Thyroid gland (tissue), 4 donors: ENCODE measurements at regions not wholly inside any gene's neighbourhood (a gene's known extent, or its start where the extent isn't known, plus 50 kb on each side); places are given as distances from the start of the nearest gene placed in this dataset.

Source experiments
- DNase-seq, 2 donors: peaks; one replicate each; pipeline ENCODE4 v3.0.0-alpha.2; 2019
- H3K27ac ChIP-seq, 3 donors: fragments of 200-600 bp; sonication (generic); 1 replicate in 2 of 3; 2 replicates in 1 of 3; pipeline ENCODE4 v1.5.1; 2016 to 2019; ENCODE audit warnings: mild to moderate bottlenecking in 1 of 3, moderate library complexity in 1 of 3
- H3K27me3 ChIP-seq: fragments of 200-600 bp; sonication (generic); one replicate; pipeline ENCODE4 v1.5.1; 2019
- H3K36me3 ChIP-seq, 2 donors: fragments of 200-600 bp; sonication (generic); one replicate each; pipeline ENCODE4 v1.5.1; 2016 to 2019
- H3K4me1 ChIP-seq, 2 donors: fragments of 200-600 bp; sonication (generic); one replicate each; pipeline ENCODE4 v1.5.1; 2017 to 2019
- H3K4me3 ChIP-seq, 3 donors: fragments of 200-600 bp; sonication (generic); replicated peaks in 1 of 3; 1 replicate in 2 of 3; 2 replicates in 1 of 3; pipeline ENCODE4 v1.5.1; 2016; ENCODE audit warnings: mild to moderate bottlenecking in 1 of 3
- H3K9me3 ChIP-seq: fragments of 200-600 bp; sonication (generic); one replicate; pipeline ENCODE4 v1.5.1; 2017
- POLR2A ChIP-seq, 2 donors: fragments of 450-650 bp; IDR thresholded peaks; one replicate each; pipeline ENCODE4 v1.6.1; 2017; ENCODE audit warnings: antibody characterized with exemption in 2 of 2, mild to moderate bottlenecking in 2 of 2, moderate library complexity in 1 of 2
- WGBS, 2 donors: methylation state at CpG; one replicate each; pipeline ENCODE4 v1.1.5; 2017; 5-methylcytosine and 5-hydroxymethylcytosine counted together
- intact Hi-C: fragments of 100-400 bp; cut with DNase I; formaldehyde crosslinking; loops from one replicate; pipeline ENCODE4 v1.15.1; 2023
- TF ChIP-seq, protein P1 (sequence below), 6 experiments: fragments of 200-600 bp in 3 of 6; fragments of 450-650 bp in 3 of 6; sonication (generic) in 3 of 6; IDR thresholded peaks; one replicate each; pipeline ENCODE4 v1.5.1; 2016 to 2019; ENCODE audit warnings: antibody characterized with exemption in 6 of 6, mild to moderate bottlenecking in 2 of 6, inconsistent platforms in 1 of 6, moderate library complexity in 1 of 6

DNA sequence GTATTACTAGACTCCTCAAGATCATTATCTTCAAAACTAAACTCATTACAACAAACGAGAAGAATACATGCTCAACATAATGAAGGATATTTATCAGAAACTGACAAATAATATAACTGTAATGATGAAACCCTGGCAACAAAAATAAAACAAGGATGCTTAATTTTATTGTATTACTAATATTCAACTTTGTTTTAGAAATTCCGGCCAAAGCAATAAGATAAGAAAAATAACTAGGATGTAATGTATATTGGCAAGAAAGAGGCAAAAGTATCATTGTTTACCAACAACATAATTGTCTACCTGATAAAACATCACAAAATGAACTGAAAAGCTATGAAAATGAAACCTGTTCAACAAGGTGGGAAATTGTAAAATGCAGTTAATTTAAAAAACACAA is 588.3 kb upstream of the ZFHX3 start:
- intact Hi-C loops, result no loop called here

DNA sequence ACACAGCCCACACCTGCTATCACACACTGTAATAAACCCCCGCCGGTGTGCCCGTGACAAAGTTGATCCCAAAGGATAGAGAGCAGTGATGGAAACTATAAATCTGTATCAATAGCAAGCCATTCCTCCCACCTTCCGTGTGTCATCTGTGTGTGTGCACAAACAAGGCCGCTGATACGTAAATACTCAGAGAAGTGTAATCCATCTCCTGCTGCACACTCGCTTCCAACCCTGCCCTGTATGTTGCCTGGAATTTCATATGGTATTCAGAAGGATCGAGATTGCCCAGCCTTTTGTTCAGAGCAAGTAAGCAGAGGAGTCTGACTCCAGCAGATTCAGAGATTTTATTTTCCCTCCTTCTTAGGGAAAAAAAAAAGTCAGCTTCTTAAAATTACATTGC is 581.1 kb upstream of the ZFHX3 start:
- H3K4me1 ChIP-seq, result no peaks in the 10 kb centered on the region
- H3K36me3 ChIP-seq, result no peaks in the 10 kb centered on the region
- no peak overlapping the region for H3K4me3 ChIP-seq
- no peaks in the 10 kb centered on the region for H3K9me3 ChIP-seq
- intact Hi-C loops, result no loop called here
- no peak overlapping the region for H3K27ac ChIP-seq
- 89 to 90% methylated on average over 8 of the region's 8 CpGs for WGBS, 2 donors
- TF ChIP-seq, protein P1, sequence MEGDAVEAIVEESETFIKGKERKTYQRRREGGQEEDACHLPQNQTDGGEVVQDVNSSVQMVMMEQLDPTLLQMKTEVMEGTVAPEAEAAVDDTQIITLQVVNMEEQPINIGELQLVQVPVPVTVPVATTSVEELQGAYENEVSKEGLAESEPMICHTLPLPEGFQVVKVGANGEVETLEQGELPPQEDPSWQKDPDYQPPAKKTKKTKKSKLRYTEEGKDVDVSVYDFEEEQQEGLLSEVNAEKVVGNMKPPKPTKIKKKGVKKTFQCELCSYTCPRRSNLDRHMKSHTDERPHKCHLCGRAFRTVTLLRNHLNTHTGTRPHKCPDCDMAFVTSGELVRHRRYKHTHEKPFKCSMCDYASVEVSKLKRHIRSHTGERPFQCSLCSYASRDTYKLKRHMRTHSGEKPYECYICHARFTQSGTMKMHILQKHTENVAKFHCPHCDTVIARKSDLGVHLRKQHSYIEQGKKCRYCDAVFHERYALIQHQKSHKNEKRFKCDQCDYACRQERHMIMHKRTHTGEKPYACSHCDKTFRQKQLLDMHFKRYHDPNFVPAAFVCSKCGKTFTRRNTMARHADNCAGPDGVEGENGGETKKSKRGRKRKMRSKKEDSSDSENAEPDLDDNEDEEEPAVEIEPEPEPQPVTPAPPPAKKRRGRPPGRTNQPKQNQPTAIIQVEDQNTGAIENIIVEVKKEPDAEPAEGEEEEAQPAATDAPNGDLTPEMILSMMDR (IDR thresholded peaks at IDR 0.05), result no peak
- no peak for TF ChIP-seq POLR2A (IDR thresholded peaks at IDR 0.05)
- no peaks in the 10 kb centered on the region for H3K27me3 ChIP-seq
- no peak for DNase-seq

More for the DNA sequence above, 588.3 kb upstream of the ZFHX3 start:
- Histone ChIP-seq H3K4me1 (no peaks in the 10 kb centered on the region), H3K9me3 (no peaks in the 10 kb centered on the region), H3K27me3 (no peaks in the 10 kb centered on the region), H3K4me3 (no peak overlapping the region), H3K36me3 (no peaks in the 10 kb centered on the region), H3K27ac (no peak overlapping the region)
- no peak for DNase-seq
- WGBS, 2 donors, result 91 to 92% methylated on average over 2 of the region's 2 CpGs
- TF ChIP-seq, protein P1 (IDR thresholded peaks at IDR 0.05), result no peak
- no peak for TF ChIP-seq POLR2A (IDR thresholded peaks at IDR 0.05)

DNA sequence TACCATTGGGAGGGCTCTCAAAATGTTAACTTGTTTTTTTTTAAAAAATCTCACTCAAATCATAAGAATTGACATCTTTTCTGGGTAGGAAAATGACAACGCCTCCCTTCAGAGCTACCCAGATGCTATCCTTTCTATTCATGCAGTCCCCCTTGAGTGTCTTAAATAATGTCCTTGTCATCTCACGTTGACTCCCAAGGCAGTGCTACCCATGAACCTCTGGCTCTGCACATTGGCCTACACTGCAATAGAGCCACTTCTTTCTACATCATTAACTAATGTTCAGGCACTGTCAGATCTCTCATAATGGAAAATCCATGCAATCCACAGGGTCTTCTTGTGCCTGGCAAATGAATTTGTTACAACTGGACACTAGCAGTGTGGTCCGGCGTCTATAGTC is 569.8 kb upstream of the ZFHX3 start:
- TF ChIP-seq, protein P1 (IDR thresholded peaks at IDR 0.05), result no peak
- TF ChIP-seq POLR2A (IDR thresholded peaks at IDR 0.05), result no peak
- Histone ChIP-seq H3K4me1 (no peaks in the 10 kb centered on the region), H3K9me3 (no peaks in the 10 kb centered on the region), H3K36me3 (no peaks in the 10 kb centered on the region), H3K27ac (no peak overlapping the region), H3K27me3 (no peaks in the 10 kb centered on the region), H3K4me3 (no peak overlapping the region)
- no peak for DNase-seq
- WGBS, 2 donors, result 94 to 98% methylated on average over 4 of the region's 4 CpGs
- intact Hi-C loops, result no loop called here

DNA sequence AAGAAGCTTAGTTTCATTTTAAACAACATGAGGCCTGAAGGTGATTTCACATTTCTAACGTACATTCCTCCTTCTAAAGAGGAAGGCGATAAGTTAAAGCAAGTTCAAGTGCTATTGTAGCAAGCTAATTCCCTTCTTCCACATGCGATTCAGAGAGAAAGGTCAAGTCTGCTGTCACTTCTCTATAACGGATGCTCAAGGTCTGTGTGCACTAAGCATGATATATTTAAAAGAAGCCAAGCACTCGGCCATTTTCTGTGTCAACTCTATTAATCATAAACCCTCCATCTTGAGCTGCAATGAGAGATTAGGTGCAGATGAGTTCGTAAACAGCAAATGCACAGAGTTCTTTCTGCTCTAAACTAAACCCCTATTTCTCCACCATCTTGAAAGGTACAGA is 568.8 kb upstream of the ZFHX3 start:
- no peaks in the 10 kb centered on the region for H3K4me1 ChIP-seq
- 70% methylated on average over 6 of the region's 6 CpGs for WGBS, 2 donors
- no peak overlapping the region for H3K4me3 ChIP-seq
- H3K36me3 ChIP-seq, result no peaks in the 10 kb centered on the region
- intact Hi-C loops, result no loop called here
- DNase-seq, result no peak
- no peaks in the 10 kb centered on the region for H3K9me3 ChIP-seq
- no peak overlapping the region for H3K27ac ChIP-seq
- TF ChIP-seq POLR2A (IDR thresholded peaks at IDR 0.05), result no peak
- TF ChIP-seq, protein P1 (IDR thresholded peaks at IDR 0.05), result no peak
- no peaks in the 10 kb centered on the region for H3K27me3 ChIP-seq

DNA sequence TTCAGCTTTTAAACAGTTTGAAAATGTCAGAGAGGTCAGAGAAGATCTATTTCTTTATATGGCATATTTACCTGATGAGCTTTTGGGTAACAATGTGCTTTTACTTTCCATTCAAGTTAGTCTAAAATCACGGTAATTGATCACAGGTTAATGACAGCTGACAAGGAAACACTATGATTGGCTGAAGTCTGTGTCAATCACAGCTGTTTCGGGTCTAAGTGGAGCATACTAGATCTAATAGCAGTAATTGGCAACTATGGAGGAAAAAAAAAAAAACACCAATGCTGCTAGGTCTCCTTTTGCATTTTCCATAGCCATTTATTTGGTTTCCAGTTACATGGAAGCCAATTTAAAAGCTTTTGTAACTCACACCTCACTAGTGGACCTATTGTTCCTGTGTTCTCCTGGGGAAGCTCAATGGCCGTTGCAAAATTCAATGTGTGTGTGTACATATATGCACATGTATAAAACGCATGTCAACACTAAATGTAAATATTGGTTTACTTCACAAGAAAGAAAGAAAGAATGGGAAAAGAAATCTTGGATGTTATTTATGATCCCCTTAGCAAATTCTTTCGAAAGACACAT is 568.3 kb upstream of the ZFHX3 start:
- no peaks in the 10 kb centered on the region for H3K27me3 ChIP-seq
- no peaks in the 10 kb centered on the region for H3K9me3 ChIP-seq
- no peaks in the 10 kb centered on the region for H3K4me1 ChIP-seq
- DNase-seq, result no peak
- intact Hi-C loops, result no loop called here
- no peak overlapping the region for H3K4me3 ChIP-seq
- 92 to 95% methylated on average over 5 of the region's 5 CpGs for WGBS, 2 donors
- TF ChIP-seq POLR2A (IDR thresholded peaks at IDR 0.05), result no peak
- TF ChIP-seq, protein P1 (IDR thresholded peaks at IDR 0.05), result no peak
- H3K36me3 ChIP-seq, result no peaks in the 10 kb centered on the region
- no peak overlapping the region for H3K27ac ChIP-seq
